HG03097 (cell line): ENCODE measurements at regions not wholly inside any gene's neighbourhood (a gene's known extent, or its start where the extent isn't known, plus 50 kb on each side); places are given as distances from the start of the nearest gene placed in this dataset.
"Not testable (repeated sequence)": the region's sequence is repeated elsewhere in the genome, so short reads cannot be mapped to it uniquely, and the experiment has no call there.

Source experiments
- ATAC-seq: cut with Tn5 transposase; IDR thresholded peaks from one replicate; pipeline ENCODE4 v1.9.1; 2021; ENCODE audit not compliant: unreplicated experiment, low FRiP score

DNA sequence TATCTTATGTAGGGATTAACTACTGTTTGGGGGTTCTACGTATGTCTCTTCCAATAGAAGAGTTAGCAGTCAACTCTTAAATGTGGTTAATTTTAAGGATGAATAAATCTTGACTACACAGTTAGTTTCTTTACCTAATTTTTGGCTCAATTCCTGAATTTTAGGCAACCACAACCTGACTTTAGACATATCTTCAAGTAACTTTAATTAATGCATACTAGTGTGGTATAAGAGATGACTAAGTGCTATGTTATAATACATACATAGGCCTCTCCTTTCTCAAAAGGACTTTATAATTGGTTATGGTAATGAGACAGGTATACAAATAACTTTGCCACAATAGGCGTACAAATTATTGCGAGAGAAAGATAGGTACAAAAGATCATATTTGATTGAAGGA lies 312.0 kb downstream of the IRS1 start:
- ATAC-seq: no peak

DNA sequence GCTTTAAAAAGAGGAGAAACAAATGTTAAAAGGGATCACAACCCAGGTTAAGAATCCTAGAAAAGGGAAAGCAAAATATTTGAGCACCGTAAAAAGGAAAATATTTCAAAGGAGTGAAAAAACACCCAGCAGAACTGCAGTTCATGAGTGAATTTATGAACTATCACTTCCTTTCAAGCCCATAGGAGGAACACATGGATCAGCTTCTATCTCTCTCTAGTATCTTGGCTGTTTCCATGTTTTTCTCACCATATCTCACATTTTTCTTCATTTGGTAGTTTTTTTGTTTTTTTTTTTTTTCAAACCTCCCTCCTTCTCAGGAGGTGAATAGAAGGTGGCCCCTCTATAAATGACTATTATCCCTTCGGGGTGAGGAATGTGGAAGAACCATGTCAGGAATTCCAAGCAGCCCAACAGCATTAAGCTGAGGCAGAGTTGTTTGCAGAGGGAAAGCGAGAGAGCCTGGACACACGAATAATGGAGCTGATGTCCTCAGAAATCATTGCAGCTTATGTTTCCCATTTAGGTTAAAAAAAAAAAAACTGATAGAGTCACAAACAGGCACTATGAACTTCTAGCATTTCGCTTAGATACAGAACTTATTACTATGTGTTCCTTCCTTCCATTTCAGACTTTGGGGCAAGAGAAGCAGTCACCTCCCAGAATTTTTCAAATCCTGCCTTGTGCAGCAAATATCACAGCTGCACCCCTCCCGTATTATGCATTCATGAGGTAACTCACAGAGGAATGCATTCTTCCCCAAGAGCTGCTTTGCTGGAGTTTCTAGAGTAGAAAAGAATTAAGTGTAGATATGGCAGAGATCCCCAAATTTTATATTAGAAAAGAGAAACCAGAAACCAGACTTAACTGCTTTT lies 315.6 kb downstream of the IRS1 start:
- no peak for ATAC-seq

DNA sequence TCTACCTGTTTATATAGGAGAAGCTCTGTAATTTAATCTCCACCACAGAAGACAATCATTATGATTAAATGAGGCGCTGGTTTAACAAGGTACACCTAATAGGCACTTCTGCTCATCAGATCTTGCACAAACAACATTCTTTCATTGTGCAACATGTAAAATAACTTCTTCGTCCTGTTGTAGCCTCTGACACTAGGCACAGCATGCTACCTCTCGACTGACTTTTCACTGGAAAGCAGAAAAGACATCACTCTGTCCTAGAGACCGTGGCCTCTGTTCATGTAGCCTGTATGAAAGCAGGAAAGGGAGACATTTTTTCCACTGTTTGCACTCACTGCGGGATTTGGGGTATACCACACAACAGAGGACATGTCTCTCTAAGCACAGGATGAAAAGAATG lies 316.5 kb downstream of the IRS1 start:
- no peak for ATAC-seq

DNA sequence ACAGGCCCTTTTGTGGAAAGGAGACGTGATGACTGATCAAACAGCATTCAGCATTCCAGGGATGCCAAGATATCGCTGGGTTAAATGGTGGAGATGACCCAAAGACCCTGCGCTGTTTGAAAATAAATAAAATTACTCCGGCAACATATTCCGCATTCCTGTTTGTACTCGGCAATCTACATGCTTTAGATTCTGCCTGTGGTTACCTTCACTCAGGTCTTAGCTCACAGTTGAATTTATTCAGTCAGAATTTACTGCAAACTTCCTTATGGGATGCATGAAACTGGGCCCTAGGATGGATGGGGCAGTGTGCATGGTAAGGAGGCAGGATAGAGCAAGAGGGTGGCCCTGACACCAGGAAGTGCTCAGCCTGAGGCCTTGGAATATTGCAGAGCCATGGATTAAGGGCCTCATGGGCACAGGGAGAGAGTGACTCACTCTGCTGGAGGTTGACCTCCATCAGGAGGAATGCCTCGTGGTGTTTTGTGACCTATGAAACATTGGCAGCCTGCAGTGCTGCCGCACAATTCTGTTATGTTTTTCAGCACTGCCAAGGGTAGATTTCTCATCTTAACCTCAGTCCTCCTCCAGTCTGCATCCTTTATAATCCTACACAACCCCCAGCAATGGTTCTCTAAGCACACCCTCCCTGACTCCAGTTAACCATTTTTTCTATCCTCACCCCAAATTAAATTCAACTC lies 321.4 kb downstream of the IRS1 start:
- no peak for ATAC-seq

DNA sequence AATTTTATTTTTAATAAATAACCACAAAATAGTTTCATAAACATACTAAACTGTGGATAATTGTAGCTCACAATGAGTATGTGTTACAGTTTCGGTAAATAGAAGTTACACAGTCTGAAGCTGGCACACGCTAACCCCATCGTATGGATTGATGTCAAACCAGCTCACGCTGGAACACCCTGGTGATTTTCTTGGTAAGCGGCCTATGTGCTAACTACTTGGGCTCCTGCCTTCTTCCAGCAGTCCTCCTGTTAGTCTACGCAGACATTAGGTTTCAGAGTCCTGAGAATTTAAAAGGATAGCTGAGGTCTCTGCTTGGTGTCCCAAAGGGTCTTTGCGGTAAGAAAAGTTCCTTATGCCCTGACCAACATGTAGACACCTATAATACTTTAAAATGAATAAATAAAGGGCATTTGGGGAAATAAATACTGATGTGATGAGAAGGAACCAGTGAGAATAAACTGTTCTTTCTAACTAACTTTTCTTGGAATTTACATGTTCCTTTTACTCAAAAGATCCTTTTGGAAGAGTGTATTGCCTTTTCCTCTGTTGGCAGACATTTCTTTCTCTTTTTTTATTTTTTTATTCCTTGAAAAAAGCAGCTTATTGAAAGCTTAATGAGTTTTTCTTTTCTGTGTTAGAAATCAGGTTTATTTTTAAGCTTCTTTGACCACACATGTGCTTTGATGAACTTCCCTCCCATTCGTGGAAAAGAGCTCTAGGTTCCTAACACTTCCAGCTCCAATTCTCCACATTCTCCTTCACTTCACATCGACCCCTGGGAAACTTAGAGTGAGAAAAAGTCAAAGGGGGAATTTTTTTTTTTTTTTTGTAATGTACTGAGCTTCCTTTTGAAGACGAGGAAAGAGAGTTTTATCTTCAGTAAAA lies 322.2 kb downstream of the IRS1 start:
- no peak for ATAC-seq

DNA sequence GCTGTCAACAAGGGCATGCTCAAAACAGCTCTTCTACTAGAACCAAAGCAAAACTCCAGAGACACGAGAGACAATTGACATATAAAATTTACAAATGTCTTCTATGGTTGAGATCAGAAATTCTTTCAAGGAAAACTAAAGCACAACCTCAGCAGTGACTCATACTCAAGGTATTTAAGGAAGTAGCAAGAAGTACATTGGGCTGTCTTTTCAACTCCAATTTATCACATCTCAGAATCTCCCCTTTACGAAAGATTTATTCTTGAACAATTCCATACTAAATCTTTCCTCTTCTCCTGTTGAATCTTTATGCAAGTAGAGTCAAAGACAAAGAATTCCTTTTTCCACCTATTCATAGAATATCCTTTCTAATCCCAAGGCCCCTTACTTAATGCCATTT lies 324.0 kb downstream of the IRS1 start:
- no peak for ATAC-seq

DNA sequence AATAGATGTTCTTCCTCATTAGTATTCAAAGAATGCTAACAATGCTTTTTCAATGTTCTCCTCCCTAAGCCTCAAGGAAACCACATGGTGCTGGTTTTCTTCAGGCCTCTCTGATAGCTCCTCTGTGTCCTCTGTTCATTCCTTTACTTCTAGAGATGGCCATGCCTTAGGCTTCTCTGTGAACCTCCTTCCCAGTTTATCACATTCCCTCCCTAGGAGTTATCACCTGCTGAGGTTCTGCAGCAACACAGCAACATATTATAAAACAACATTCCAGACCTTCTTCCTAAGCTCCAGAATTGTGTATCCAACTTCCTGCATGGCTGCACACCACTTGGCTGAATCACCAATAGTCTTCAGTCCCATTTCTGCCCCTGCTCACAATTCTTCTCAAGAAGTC lies 325.5 kb downstream of the IRS1 start:
- no peak for ATAC-seq

DNA sequence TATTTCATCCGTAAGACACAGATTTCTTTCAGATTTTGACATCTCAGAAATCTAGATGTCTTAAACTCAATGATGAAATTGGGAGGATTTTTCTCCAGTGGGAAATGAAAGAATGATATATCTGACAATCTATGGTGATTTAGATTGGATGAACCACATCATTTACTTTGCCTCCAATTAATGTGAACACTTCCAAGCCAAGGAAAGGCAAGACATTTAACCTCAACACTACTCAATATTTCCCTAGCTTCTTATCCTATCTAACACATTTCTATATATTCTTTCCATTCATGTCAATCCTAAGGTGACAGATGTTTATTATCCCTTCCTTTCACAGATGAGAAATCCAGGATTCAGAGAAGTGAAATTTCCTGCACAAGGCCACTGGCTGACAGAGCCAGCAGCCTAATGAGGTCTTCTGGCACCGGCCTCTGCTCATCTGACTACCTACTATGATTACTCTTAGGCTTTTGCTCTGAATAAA lies 327.6 kb downstream of the IRS1 start:
- no peak for ATAC-seq

DNA sequence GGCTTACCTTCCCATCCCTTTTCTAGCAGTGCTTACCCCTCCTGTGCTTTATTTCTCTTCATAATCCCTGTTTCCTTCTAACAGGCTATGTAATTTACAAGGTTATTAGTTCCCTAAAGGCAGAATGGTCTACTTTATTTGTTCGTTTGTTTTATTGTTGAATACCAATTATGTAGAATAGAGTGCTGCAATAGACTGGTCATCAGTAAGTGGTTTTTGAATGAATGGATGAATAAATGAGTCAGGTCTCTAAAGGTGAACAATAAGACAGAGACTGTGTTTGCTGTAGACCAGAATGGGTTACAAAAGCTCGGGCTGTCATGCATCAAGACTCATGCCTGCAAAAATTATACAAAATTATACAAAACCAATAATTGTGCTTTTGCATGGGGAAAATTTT lies 332.0 kb downstream of the IRS1 start:
- ATAC-seq: no peak

DNA sequence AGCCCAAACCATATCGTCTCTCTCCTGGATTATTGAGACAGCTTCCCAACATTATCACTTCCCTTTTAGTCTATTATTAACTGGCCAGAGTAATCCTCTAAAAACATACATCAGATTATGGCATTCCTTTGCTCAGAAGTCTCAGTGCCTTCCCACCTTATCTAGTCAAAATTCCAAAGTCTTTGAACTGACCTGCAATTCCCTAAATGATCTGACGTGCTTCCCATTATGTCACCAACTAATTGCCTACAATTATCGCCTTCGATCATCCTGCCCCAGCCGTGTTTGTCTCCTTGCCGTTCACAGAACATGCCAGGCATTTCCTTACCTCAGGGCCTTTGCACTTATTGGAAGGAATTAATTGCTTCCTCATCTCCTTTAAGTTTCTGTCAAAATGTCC lies 332.4 kb downstream of the IRS1 start:
- ATAC-seq: no peak

DNA sequence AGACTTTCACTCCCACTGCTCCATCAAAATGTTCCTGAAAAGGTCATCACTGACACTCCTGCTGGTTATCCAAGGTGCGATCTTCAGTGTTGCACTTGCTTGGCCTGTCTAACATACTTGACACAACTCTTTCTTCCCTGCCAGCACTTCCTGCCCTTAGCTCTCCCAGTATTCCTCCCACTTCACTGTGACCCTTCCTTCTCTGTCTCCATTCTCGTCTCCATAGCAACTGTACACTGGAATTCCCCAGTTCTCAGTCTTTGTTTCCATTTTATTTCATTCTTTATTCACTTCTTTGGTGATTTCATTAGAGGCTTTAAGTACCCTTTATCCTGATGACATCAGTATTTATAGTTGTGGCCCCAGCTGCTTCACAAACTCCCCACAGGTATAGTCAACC lies 333.0 kb downstream of the IRS1 start:
- ATAC-seq: no peak

DNA sequence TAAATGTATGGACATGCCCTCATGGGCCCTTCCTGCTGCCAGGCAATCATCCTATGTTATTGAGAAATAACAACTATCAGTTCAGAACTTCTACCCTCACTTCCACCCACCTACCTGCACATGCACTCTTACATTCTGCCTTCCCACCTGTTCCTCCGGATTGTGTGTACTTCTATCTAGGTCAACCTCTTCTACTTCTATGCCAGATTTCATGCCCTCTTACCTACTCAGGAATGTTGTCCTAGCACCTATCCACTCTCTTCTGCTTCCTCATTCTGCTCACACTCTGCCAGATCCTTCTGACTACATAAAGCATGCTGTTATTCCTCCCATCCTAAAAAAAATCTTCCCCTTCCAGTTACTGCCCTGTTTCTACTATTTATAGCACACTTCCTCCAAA lies 333.5 kb downstream of the IRS1 start:
- no peak for ATAC-seq

DNA sequence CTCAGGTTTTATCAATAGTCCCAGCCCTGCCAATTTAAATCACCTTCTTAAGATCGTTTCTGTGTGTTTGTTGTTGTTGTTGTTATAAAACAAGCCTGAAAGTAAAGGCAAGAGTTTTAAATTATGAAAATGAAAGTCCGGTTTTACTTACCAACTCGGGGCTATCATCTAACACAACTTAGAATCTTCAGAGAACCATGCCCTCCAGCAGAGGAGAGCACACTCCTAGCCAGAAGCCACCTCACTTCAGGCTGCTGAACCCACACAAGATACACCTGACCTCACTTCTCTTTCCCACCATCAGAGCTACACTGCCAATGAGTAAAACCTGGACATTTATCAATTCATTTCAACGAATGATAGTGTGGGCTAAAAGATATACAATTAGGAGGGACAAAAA lies 335.2 kb downstream of the IRS1 start:
- no peak for ATAC-seq

DNA sequence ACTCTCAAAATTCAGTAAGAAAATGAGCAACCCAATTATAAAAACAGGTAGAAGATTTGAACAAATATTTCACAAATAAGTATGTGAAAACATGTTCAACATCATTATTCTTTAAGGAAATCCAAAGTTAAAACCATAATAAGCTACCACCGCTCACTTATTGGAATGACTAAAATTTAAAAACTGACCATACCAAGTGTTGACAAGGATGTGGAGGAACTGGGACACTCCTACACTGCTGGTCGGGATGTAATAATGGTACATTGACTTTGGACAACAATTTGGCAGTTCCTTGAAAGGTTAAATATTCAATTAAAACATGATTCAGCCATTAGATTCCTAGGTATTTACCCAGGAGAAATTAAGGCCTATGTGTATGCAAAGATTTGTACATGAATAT lies 336.5 kb downstream of the IRS1 start:
- no peak for ATAC-seq

DNA sequence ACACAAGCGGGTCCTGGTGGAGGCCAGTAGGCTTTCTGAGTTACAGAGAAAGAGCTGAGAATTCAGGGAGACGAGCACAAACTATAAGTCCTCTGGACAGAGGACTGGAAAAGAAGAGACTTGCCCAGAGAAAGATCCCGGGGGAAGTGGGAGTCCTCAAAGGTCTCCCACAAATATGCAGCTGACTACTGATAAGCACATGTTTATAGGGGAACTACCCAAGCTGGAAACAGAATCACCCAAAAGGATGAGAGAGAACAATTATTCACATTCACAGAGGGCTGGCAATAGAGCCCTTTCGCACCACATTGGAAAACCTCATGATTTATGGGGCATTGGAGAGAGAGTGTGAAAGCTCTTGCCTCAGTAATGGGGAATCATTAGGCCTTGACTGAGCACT lies 337.6 kb downstream of the IRS1 start:
- ATAC-seq: no peak

DNA sequence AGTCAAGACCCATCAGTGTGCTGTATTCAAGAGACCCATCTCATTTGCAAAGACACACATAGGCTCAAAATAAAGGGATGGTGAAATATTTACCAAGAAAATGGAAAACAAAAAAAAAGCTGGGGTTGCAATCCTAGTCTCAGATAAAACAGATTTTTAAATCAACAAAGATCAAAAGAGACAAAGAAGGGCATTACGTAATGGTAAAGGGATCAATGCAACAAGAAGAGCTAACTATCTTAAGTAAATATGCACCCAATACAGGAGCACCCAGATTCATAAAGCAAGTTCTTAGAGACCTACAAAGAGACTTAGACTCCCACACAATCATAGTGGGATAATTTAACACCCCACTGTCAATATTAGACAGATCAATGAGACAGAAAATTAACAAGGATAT lies 343.5 kb downstream of the IRS1 start:
- ATAC-seq: not testable (repeated sequence)

DNA sequence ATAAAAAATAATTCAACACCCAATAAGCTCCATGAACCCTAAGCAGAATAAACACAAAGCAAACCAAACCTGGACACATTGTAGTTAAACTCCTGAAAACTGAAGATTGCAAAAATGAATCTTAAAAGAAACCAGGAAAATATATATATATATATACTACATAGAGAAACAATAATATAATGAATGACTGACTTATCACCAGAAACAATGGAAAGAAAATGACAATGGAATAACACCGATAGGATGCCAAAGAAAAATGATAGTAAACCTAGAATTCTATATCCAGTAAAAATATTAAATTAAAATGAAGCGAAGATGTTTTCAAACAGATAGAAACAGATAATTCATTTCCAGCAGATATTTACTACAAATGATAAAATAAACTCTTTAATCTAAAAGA lies 346.9 kb downstream of the IRS1 start:
- ATAC-seq: no peak

DNA sequence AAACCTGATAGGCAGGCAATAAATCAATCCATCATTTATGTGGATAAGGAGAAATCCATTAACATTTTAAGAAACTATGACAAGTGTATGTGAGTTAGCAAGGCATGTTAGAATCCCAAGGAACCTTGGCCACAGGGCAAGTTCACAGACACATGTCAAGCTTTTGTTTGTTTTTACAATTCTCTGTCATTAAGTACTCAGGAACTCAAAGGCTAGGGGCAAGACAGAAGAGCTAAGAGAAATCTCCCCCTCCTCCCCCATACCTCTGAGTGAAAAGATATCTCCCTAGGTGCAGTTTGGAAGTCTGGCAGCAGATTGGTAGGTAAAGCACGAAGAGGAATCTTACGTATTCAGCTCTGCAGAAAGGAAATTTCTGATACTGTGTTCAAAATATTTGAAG lies 348.1 kb downstream of the IRS1 start:
- ATAC-seq: no peak

DNA sequence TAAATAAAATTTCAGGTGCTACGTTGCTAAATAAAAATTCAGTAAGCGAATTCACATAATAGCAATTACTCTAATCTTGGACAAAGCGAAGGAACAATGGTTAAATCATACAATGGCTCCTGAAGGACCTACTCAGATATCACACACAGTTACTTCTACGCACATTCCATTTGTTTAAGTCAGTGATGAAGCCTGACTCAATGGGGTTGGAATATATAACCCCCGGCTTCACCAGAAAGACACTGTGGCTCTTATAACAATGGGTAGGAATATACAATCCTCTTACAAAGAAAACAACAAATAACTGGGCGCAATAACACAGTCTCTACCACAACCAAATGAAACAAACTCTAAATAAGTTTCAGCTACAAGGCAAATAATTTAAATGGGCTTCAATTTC lies 349.5 kb downstream of the IRS1 start:
- ATAC-seq: no peak

DNA sequence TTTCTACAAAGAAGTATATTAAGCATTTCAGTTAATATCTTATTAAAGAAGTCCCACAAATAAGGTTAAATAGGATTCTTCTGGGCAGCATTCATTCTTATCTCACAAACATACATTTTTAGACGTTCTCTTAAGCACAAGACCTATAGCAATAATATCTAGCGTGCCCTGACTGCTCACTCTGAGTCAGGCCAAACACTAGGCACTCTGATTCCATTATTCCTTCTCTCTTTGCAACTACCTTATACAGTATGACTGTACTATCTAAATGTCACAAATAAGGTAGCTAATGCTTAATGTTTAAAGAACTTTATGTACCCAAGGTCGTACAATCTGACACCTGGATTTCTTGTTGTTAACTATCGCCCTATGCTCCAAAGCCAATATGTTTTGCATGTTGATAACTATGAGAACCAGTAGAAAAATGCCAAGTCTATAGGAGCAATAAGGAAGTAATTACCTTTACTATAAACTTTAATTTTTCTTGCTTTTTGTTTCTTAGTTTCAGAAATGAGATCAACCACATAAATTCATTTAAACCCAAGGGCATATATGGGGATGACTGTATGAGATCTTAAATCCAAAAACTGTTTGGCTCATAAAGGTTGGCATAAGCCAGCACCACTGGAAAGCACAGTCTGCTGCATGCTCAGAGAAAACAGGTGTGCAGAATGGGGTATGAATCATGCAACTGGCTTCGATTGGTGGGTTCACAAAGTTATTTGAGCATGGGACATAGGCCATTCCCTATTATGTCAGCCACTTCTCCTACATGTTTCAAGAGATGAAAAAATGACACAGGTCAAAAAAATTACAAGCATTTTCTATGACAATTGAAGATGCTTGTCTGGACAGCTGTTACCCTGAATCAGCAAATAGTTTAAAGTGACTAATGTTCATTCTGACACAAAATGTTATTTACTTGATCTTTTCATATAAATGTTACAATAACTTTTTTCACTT lies 352.0 kb downstream of the IRS1 start:
- no peak for ATAC-seq
